B cell (primary cell): ENCODE measurements at regions not wholly inside any gene's neighbourhood (a gene's known extent, or its start where the extent isn't known, plus 50 kb on each side); places are given as distances from the start of the nearest gene placed in this dataset.

ENCODE experiments used
- ATAC-seq: fragments of 200-7000 bp; cut with Tn5 transposase; one replicate; pipeline ENCODE4 v1.10.0; 2021; ENCODE audit warnings: low read depth, mild to moderate bottlenecking, moderate number of reproducible peaks, moderate library complexity
- CTCF ChIA-PET: fragments of 350-600 bp; sonication (Branson Sonifier 250); formaldehyde crosslinking; loops from one replicate; lab custom pipeline; 2021; ENCODE audit warnings: antibody characterized with exemption, inconsistent platforms; lab: Charles Lee
- POLR2A ChIA-PET: fragments of 350-600 bp; sonication (Branson Sonifier 250); formaldehyde crosslinking; loops from one replicate; lab custom pipeline; 2021; ENCODE audit warnings: antibody characterized with exemption; lab: Charles Lee
- DNase-seq: peaks from one replicate; pipeline ENCODE4 v3.0.0; 2013
- H2AFZ ChIP-seq: 2 replicates; pipeline ENCODE4 v1.6.1; 2012; ENCODE audit warnings: mild to moderate bottlenecking, low read depth, low read length; ENCODE audit not compliant: insufficient read depth, poor library complexity, severe bottlenecking
- H3K27ac ChIP-seq, 2 donors: 1 replicate in 1 of 2; 2 replicates in 1 of 2; pipeline ENCODE4 v1.5.1; 2012 to 2013; ENCODE audit warnings: low read length in 2 of 2, mild to moderate bottlenecking in 2 of 2, moderate library complexity in 1 of 2
- H3K27me3 ChIP-seq, 4 experiments: fragments of 200-600 bp in 1 of 4; sonication (generic) in 1 of 4; replicated peaks in 1 of 4; 1 replicate in 2 of 4; 2 replicates in 2 of 4; pipeline versions ENCODE4 v1.6.1 to v1.7.0; 2013 to 2016; ENCODE audit warnings: low read length in 3 of 4, mild to moderate bottlenecking in 2 of 4, mixed read lengths in 1 of 4, moderate library complexity in 1 of 4; ENCODE audit not compliant: insufficient read depth in 4 of 4, control insufficient read depth in 3 of 4; ENCODE audit errors: control extremely low read depth in 1 of 4
- H3K36me3 ChIP-seq, 2 experiments: replicated peaks in 1 of 2; 1 replicate in 1 of 2; 2 replicates in 1 of 2; pipeline versions ENCODE4 v1.6.1 to v1.7.1; 2013; ENCODE audit warnings: low read length in 1 of 2; ENCODE audit not compliant: insufficient read depth in 2 of 2, control insufficient read depth in 1 of 2; ENCODE audit errors: control extremely low read depth in 1 of 2, extremely low read depth in 1 of 2
- H3K4me1 ChIP-seq, 2 donors: fragments of 200-600 bp in 1 of 2; sonication (generic) in 1 of 2; 1 replicate in 1 of 2; 2 replicates in 1 of 2; pipeline versions ENCODE4 v1.5.1 to v1.6.1; 2013 to 2017; ENCODE audit warnings: low read length in 2 of 2; ENCODE audit not compliant: control insufficient read depth in 2 of 2, insufficient read depth in 2 of 2
- H3K4me2 ChIP-seq: replicated peaks from 2 replicates; pipeline ENCODE3; 2012; ENCODE audit warnings: mild to moderate bottlenecking, low read depth, low read length; ENCODE audit not compliant: poor library complexity, severe bottlenecking
- H3K4me3 ChIP-seq, 5 experiments: fragments of 200-600 bp in 1 of 5; sonication (generic) in 1 of 5; 1 replicate in 3 of 5; 2 replicates in 2 of 5; pipeline versions ENCODE4 v1.5.1 to v1.7.0; 2011 to 2016; ENCODE audit warnings: low read length in 4 of 5, mild to moderate bottlenecking in 4 of 5, low read depth in 2 of 5, control low read depth in 1 of 5, moderate library complexity in 1 of 5; ENCODE audit not compliant: insufficient read depth in 1 of 5; ENCODE audit errors: control extremely low read depth in 1 of 5, extremely low read depth in 1 of 5
- H3K79me2 ChIP-seq: fragments of 200-600 bp; sonication (generic); one replicate; pipeline ENCODE4 v1.6.0; 2016; ENCODE audit warnings: low read length; ENCODE audit not compliant: control insufficient read depth, insufficient read depth
- H3K9ac ChIP-seq: fragments of 200-600 bp; sonication (generic); 2 replicates; pipeline ENCODE4 v1.6.1; 2017; ENCODE audit warnings: mild to moderate bottlenecking, low read length, moderate library complexity
- H3K9me3 ChIP-seq, 3 donors: one replicate each; pipeline versions ENCODE4 v1.6.1 to v1.7.1; 2013; ENCODE audit warnings: low read length in 2 of 3; ENCODE audit not compliant: control insufficient read depth in 2 of 3, insufficient read depth in 1 of 3; ENCODE audit errors: control extremely low read depth in 1 of 3
- H4K20me1 ChIP-seq: 2 replicates; pipeline ENCODE4 v1.6.0; 2012; ENCODE audit warnings: mild to moderate bottlenecking, low read length; ENCODE audit not compliant: insufficient read depth, control insufficient read depth, poor library complexity, severe bottlenecking
- H3K27ac Mint-ChIP-seq: one replicate; pipeline ENCODE4 v1.8.0; 2021; ENCODE audit warnings: mixed read lengths
- H3K27me3 Mint-ChIP-seq: one replicate; pipeline ENCODE4 v1.8.0; 2021; ENCODE audit warnings: mixed read lengths
- H3K4me1 Mint-ChIP-seq: one replicate; pipeline ENCODE4 v1.8.0; 2021; ENCODE audit warnings: mixed read lengths
- H3K4me3 Mint-ChIP-seq: one replicate; pipeline ENCODE4 v1.8.0; 2021; ENCODE audit warnings: mixed read lengths
- H3K9me3 Mint-ChIP-seq: one replicate; pipeline ENCODE4 v1.8.0; 2022; ENCODE audit warnings: mixed read lengths; ENCODE audit not compliant: insufficient read depth
- CTCF ChIP-seq: fragments of 200-600 bp; IDR thresholded peaks from one replicate; pipeline ENCODE4 v1.8.0; 2022; ENCODE audit warnings: antibody characterized with exemption, mild to moderate bottlenecking
- EZH2 ChIP-seq: IDR thresholded peaks from 2 replicates; pipeline ENCODE4 v1.6.1; 2012; ENCODE audit warnings: borderline replicate concordance, low read depth, mild to moderate bottlenecking, moderate library complexity, low read length; ENCODE audit not compliant: insufficient read depth, poor library complexity, severe bottlenecking
- WGBS: methylation state at CpG from one replicate; pipeline ENCODE4 v1.1.5; 2013; ENCODE audit warnings: missing lambda C conversion rate; ENCODE audit not compliant: insufficient coverage; 5-methylcytosine and 5-hydroxymethylcytosine counted together
- intact Hi-C: fragments of 100-400 bp; cut with micrococcal nuclease; formaldehyde crosslinking; loops from one replicate; pipeline ENCODE4 v1.10.0; 2022

- Histone ChIP-seq H3K4me3 (no peak overlapping the region), H4K20me1 (no peaks in the 10 kb centered on the region), H3K36me3 (no peaks in the 10 kb centered on the region), H3K27me3 (no peaks in the 10 kb centered on the region), H3K27ac (no peak overlapping the region), H3K9me3 (peaks cover 0 to 1% (median 0%) of the 10 kb centered on the region in 3 donors), H3K4me2 (no peak overlapping the region), H3K9ac (no peak overlapping the region), H2AFZ (no peak overlapping the region), H3K4me1 (no peaks in the 10 kb centered on the region), H3K79me2 (no peaks in the 10 kb centered on the region)
- Mint-ChIP-seq H3K27me3 (no peaks in the 10 kb centered on the region), H3K4me1 (peaks cover under 1% of the 10 kb centered on the region), H3K27ac (no peak overlapping the region), H3K4me3 (no peak overlapping the region), H3K9me3 (peaks cover 7% of the 10 kb centered on the region)
- WGBS: no CpG with 5 or more reads among the region's 1 CpG
- DNase-seq (no peak), ATAC-seq (no peak)
- intact Hi-C loops: no loop called here
- TF ChIP-seq EZH2: no peak
- TF ChIP-seq CTCF: no peak
- ChIA-PET POLR2A (no interaction called here), CTCF (no interaction called here)
These were observed 583.3 kb upstream of the CBLB start for GRCh38 chr3:106452096-106452495.

- H3K36me3 ChIP-seq: no peaks in the 10 kb centered on the region
- ATAC-seq (no peak), DNase-seq (no peak)
- no peaks in the 10 kb centered on the region for H3K27me3 Mint-ChIP-seq
- ChIA-PET POLR2A (no interaction called here), CTCF (interaction anchor here (0.9 kb wide), 1 partner anchor 200 kb away, joined by 3 read pairs; no protein-coding TSS in a partner anchor)
- WGBS: 80% methylated on average over 1 of the region's 4 CpGs
- H2AFZ ChIP-seq: no peak overlapping the region
- H3K4me3 Mint-ChIP-seq: no peak overlapping the region
- H3K9ac ChIP-seq: no peak overlapping the region
- no peaks in the 10 kb centered on the region for H4K20me1 ChIP-seq
- intact Hi-C loops: no loop called here
- TF ChIP-seq EZH2 (no peak), CTCF (no peak)
- no peak overlapping the region for H3K4me3 ChIP-seq
- H3K4me1 ChIP-seq: no peaks in the 10 kb centered on the region
- no peak overlapping the region for H3K27ac Mint-ChIP-seq
- H3K9me3 ChIP-seq: no peaks in the 10 kb centered on the region
- H3K79me2 ChIP-seq: no peaks in the 10 kb centered on the region
- H3K27me3 ChIP-seq: no peaks in the 10 kb centered on the region
- no peak overlapping the region for H3K27ac ChIP-seq
- no peaks in the 10 kb centered on the region for H3K9me3 Mint-ChIP-seq
- no peak overlapping the region for H3K4me2 ChIP-seq
- peaks cover 1% of the 10 kb centered on the region for H3K4me1 Mint-ChIP-seq
These were observed 585.7 kb upstream of the CBLB start for GRCh38 chr3:106454497-106454896.
